Cardiac fibroblast (primary cell): ENCODE measurements at regions not wholly inside any gene's neighbourhood (a gene's known extent, or its start where the extent isn't known, plus 50 kb on each side); places are given as distances from the start of the nearest gene placed in this dataset.
A peak's percentile ranks its signal among the peaks of the same experiment; 100 is the strongest.

Experiments
- DNase-seq, 2 donors: peaks; one replicate each; pipeline versions ENCODE4 v3.0.0 to v3.0.0-alpha.2; 2010; ENCODE audit warnings: low read depth in 2 of 2
- H3K4me3 ChIP-seq, 2 donors: replicated peaks in 1 of 2; 1 replicate in 1 of 2; 2 replicates in 1 of 2; pipeline ENCODE4 v1.5.1; 2011; ENCODE audit warnings: low read depth in 2 of 2, low read length in 2 of 2, mild to moderate bottlenecking in 2 of 2, moderate library complexity in 1 of 2
- CTCF ChIP-seq: IDR thresholded peaks from one replicate; pipeline ENCODE4 v1.5.1; 2011; ENCODE audit warnings: low read depth, mild to moderate bottlenecking, low read length, inconsistent platforms

- no peak overlapping the region for H3K4me3 ChIP-seq
- no peak for TF ChIP-seq CTCF
- no peak for DNase-seq
These were observed 148.4 kb upstream of the PAPPA start for GRCh38 chr9:116005205-116005604.

- TF ChIP-seq CTCF = no peak
- DNase-seq = no peak
These were observed 145.8 kb upstream of the PAPPA start for GRCh38 chr9:116007824-116008223.

DNA sequence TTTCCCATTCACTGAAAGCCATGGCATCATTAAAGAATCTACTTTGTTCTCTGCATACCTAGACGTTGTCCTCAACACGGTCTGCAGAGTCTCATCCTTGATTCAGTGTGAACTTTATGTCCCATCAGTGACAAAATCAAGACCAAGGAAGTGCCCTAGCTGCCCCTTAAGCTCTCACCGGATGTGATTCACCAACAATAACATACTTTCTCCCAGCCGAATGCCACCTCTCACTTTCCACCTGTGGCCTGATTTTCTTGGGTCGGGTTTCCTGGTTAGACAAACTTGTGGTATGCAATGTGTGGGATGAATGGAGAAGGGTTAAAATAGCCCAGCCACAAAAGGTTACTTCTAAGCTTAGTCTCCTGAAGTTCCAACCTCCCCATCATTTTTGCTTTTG lies 145.3 kb upstream of the PAPPA start:
- peak in 1 of 2 donors; percentile 56 for DNase-seq
- no peak for TF ChIP-seq CTCF
- no peak overlapping the region for H3K4me3 ChIP-seq

More at GRCh38 chr9:116007824-116008223, 145.8 kb upstream of the PAPPA start:
- H3K4me3 ChIP-seq = no peak overlapping the region

- no peak overlapping the region for H3K4me3 ChIP-seq
These were observed 144.2 kb upstream of the PAPPA start for GRCh38 chr9:116009420-116009819.

DNA sequence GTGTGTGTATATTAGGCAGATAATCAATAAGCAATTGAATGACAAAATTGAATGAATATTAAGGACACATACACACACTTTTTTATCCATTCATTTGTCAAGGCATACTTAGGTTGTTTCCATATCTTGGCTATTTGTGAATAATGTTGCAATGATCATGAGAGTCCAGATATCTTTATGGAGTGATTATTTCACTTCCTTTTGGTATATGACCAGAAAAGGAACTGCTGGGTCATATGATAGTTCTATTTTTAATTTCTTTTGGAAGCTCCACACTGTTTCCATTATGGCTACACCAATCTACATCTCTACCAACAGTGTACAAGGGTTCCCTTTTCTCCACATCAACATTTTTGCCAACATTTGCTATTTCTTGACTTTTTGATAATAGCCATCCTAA lies 137.7 kb upstream of the PAPPA start:
- peak in 1 of 2 donors; percentile 69 for DNase-seq
- TF ChIP-seq CTCF = no peak
- no peak overlapping the region for H3K4me3 ChIP-seq

More at GRCh38 chr9:116009420-116009819, 144.2 kb upstream of the PAPPA start:
- no peak for TF ChIP-seq CTCF
- DNase-seq = no peak

DNA sequence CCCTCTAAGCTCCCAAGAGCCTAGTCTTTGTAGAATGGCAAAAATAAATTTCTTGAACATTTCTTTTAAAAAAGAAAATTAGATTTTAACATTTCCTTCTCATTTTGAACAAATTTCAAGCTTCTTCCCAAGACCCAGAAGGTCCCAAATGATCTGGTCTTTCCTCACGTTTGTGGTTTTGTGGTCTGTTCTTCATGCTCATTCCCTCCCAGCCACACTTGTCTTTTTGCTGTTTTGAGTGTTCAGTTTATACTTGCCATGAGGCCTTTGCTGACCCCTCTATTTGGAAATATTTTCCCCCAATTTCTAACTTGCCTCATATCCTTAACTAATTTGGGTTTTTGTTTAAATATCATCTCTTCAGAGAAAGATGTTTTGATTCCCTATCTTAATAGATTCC lies 133.4 kb upstream of the PAPPA start:
- no peak for TF ChIP-seq CTCF
- no peak overlapping the region for H3K4me3 ChIP-seq
- no peak for DNase-seq

DNA sequence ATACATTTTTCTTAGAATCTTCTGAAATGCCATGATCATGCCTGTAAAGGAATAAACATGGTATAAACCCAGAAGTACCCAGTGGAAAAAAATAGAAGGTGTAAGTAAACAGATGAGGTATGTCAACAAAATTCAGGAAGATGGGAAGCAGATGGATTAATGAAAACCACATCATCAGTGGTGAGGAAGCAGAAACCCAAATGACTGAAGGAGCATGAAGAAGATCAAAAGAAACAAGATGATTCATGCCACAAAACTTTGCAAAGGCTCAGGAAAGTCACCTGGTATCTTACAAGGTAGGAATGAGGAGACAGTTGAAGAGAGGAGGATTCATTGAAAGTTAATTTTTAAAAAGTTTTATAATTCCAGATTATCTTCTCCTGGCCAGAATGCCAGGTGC lies 132.8 kb upstream of the PAPPA start:
- no peak overlapping the region for H3K4me3 ChIP-seq
- TF ChIP-seq CTCF = no peak
- peak in 1 of 2 donors; percentile 21 for DNase-seq
